Upper lobe of left lung (tissue), 4 donors: ENCODE measurements at regions not wholly inside any gene's neighbourhood (a gene's known extent, or its start where the extent isn't known, plus 50 kb on each side); places are given as distances from the start of the nearest gene placed in this dataset.
"Not testable (repeated sequence)": the region's sequence is repeated elsewhere in the genome, so short reads cannot be mapped to it uniquely, and the experiment has no call there.

Experiments used
- EP300 ChIP-seq, 4 donors: sonication (generic); formaldehyde crosslinking; IDR thresholded peaks; one replicate each; pipeline ENCODE4 v1.5.1; 2017; ENCODE audit warnings: antibody characterized with exemption in 4 of 4, control low read depth in 2 of 4
- POLR2A ChIP-seq, 4 donors: fragments of 450-650 bp; IDR thresholded peaks; one replicate each; pipeline ENCODE4 v1.5.1; 2016 to 2017; ENCODE audit warnings: antibody characterized with exemption in 4 of 4, mild to moderate bottlenecking in 2 of 4
- POLR2AphosphoS5 ChIP-seq, 2 donors: sonication (generic); formaldehyde crosslinking; IDR thresholded peaks; one replicate each; pipeline ENCODE4 v1.5.1; 2017; ENCODE audit warnings: antibody characterized with exemption in 2 of 2
- TF ChIP-seq, protein P1 (sequence below), 6 experiments: fragments of 450-650 bp in 4 of 6; fragments of 200-600 bp in 2 of 6; sonication (generic) in 2 of 6; IDR thresholded peaks; one replicate each; pipeline ENCODE4 v1.5.1; 2016 to 2019; ENCODE audit warnings: antibody characterized with exemption in 6 of 6

DNA sequence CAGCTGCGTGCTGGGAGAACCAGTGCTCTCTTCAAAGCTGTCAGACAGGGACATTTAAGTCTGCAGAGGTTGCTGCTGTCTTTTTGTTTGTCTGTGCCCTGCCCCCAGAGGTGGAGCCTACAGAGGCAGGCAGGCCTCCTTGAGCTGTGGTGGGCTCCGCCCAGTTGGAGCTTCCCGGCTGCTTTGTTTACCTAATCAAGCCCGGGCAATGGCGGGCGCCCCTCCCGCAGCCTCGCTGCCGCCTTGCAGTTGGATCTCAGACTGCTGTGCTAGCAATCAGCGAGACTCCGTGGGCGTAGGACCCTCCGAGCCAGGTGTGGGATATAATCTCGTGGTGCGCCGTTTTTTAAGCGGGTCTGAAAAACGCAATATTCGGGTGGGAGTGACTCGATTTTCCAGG, 78.1 kb downstream of the KCNA5 start:
- TF ChIP-seq, protein P1, sequence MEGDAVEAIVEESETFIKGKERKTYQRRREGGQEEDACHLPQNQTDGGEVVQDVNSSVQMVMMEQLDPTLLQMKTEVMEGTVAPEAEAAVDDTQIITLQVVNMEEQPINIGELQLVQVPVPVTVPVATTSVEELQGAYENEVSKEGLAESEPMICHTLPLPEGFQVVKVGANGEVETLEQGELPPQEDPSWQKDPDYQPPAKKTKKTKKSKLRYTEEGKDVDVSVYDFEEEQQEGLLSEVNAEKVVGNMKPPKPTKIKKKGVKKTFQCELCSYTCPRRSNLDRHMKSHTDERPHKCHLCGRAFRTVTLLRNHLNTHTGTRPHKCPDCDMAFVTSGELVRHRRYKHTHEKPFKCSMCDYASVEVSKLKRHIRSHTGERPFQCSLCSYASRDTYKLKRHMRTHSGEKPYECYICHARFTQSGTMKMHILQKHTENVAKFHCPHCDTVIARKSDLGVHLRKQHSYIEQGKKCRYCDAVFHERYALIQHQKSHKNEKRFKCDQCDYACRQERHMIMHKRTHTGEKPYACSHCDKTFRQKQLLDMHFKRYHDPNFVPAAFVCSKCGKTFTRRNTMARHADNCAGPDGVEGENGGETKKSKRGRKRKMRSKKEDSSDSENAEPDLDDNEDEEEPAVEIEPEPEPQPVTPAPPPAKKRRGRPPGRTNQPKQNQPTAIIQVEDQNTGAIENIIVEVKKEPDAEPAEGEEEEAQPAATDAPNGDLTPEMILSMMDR (IDR thresholded peaks at IDR 0.05), result not testable (repeated sequence)
- TF ChIP-seq POLR2A, EP300, POLR2AphosphoS5 (IDR thresholded peaks at IDR 0.05): not testable (repeated sequence)
